NCI-H1417 (cell line): ENCODE measurements at regions not wholly inside any gene's neighbourhood (a gene's known extent, or its start where the extent isn't known, plus 50 kb on each side); places are given as distances from the start of the nearest gene placed in this dataset.
"Not testable (repeated sequence)": the region's sequence is repeated elsewhere in the genome, so short reads cannot be mapped to it uniquely, and the experiment has no call there.

Source experiments
- DNase-seq, 3 experiments: peaks; one replicate each; lab custom pipeline; 2025; lab: John Stamatoyannopoulos, UW

GRCh38 chr9:115301581-115301980 lies 183.6 kb upstream of the TNC start:
- peak in 1 of 3 experiments; percentile 39 for DNase-seq

GRCh38 chr9:115305543-115305942 lies 187.6 kb upstream of the TNC start:
- no peak for DNase-seq

GRCh38 chr9:115306865-115307264 lies 188.9 kb upstream of the TNC start:
- no peak for DNase-seq

GRCh38 chr9:115313545-115313944 lies 195.6 kb upstream of the TNC start:
- no peak for DNase-seq

- no peak for DNase-seq
Measured at GRCh38 chr9:115326461-115326860, 208.5 kb upstream of the TNC start.

GRCh38 chr9:115327436-115328122 lies 209.6 kb upstream of the TNC start:
- DNase-seq, result no peak

GRCh38 chr9:115328228-115328627 lies 210.3 kb upstream of the TNC start:
- no peak for DNase-seq

GRCh38 chr9:115328677-115329076 lies 210.7 kb upstream of the TNC start:
- DNase-seq, result peak in 1 of 3 experiments; percentile 4

GRCh38 chr9:115333277-115334070 lies 215.5 kb upstream of the TNC start:
- no peak for DNase-seq

- DNase-seq, result no peak
Measured at GRCh38 chr9:115335439-115335838, 217.5 kb upstream of the TNC start.

- no peak for DNase-seq
Measured at GRCh38 chr9:115340314-115340713, 222.4 kb upstream of the TNC start.

- DNase-seq, result no peak
Measured at GRCh38 chr9:115341426-115341825, 223.5 kb upstream of the TNC start.

GRCh38 chr9:115347776-115348175 lies 229.8 kb upstream of the TNC start:
- DNase-seq, result not testable (repeated sequence)

- not testable (repeated sequence) for DNase-seq
Measured at GRCh38 chr9:115348936-115349335, 231.0 kb upstream of the TNC start.

- no peak for DNase-seq
Measured at GRCh38 chr9:115349542-115349941, 231.6 kb upstream of the TNC start.

GRCh38 chr9:115350548-115350947 lies 232.6 kb upstream of the TNC start:
- DNase-seq, result no peak

GRCh38 chr9:115353681-115354080 lies 235.7 kb upstream of the TNC start:
- DNase-seq, result peak in 2 of 3 experiments; percentile 5 to 24

GRCh38 chr9:115357821-115358220 lies 239.9 kb upstream of the TNC start:
- DNase-seq, result no peak

GRCh38 chr9:115359017-115359780 lies 241.2 kb upstream of the TNC start:
- no peak for DNase-seq

- DNase-seq, result no peak
Measured at GRCh38 chr9:115360122-115360521, 242.2 kb upstream of the TNC start.

- no peak for DNase-seq
Measured at GRCh38 chr9:115362101-115362500, 244.1 kb upstream of the TNC start.

GRCh38 chr9:115362640-115363039 lies 244.7 kb upstream of the TNC start:
- DNase-seq, result no peak

GRCh38 chr9:115364991-115365390 lies 247.0 kb upstream of the TNC start:
- no peak for DNase-seq
